ENCODE measurements at regions not wholly inside any gene's neighbourhood (a gene's known extent, or its start where the extent isn't known, plus 50 kb on each side); places are given as distances from the start of the nearest gene placed in this dataset.

GRCh38 chr3:69605867-69606266 lies 133.4 kb upstream of the MITF start:
- Histone ChIP-seq H3K9me1 (ENCODE audit: control insufficient read depth, insufficient read depth, low read length) (no peaks in the 10 kb centered on the region), H3K27me3 (ENCODE audit: control insufficient read depth in 2 of 2, insufficient read depth in 2 of 2, low read length in 2 of 2) (no peaks in the 10 kb centered on the region), H3K9me3 (replicated peaks; ENCODE audit: control insufficient read depth, insufficient read depth, low read depth, low read length) (no peaks in the 10 kb centered on the region), H3K9ac (ENCODE audit: insufficient read depth in 1 of 2, low read depth in 2 of 2, low read length in 2 of 2) (no peak overlapping the region), H3K79me2 (ENCODE audit: control insufficient read depth, insufficient read depth, low read length) (no peaks in the 10 kb centered on the region), H3K4me1 (replicated peaks in 1 of 2; ENCODE audit: control insufficient read depth in 2 of 2, insufficient read depth in 2 of 2, low read length in 2 of 2) (no peaks in the 10 kb centered on the region), H2AFZ (ENCODE audit: low read depth, low read length) (no peak overlapping the region), H4K20me1 (replicated peaks; ENCODE audit: control insufficient read depth, insufficient read depth, low read length) (no peaks in the 10 kb centered on the region), H3K4me2 (ENCODE audit: insufficient read depth, low read length) (no peak overlapping the region), H3K27ac (ENCODE audit: extremely low read depth, low read depth, low read length) (no peak overlapping the region), H3K4me3 (no peak overlapping the region), H3K36me3 (ENCODE audit: control insufficient read depth, insufficient read depth, low read length) (no peaks in the 10 kb centered on the region)
- ChIA-PET CTCF (ENCODE audit: low intra/inter-chr PET ratio) (no interaction called here), POLR2A (no interaction called here)
- in situ Hi-C loops (cut with MboI) = no loop called here
- WGBS (ENCODE audit: insufficient coverage, low coverage, missing lambda C conversion rate) = 3% methylated on average over 4 of the region's 4 CpGs
- intact Hi-C loops (cut with micrococcal nuclease) = no loop called here
- no peak for ATAC-seq
- DNase-seq (ENCODE audit: extremely low read depth in 1 of 4, low spot score in 3 of 4) = no peak
- FAIRE-seq = no peak
- no TSS peak for BruUV-seq (replicated peaks)
- no peak for TF ChIP-seq SIN3A (IDR thresholded peaks at IDR 0.05; ENCODE audit: borderline replicate concordance in 2 of 2, control insufficient read depth in 1 of 2, low read depth in 2 of 2, low read length in 2 of 2)
- no peak for TF ChIP-seq CTCF (IDR thresholded peaks at IDR 0.05 in 2 of 3, conservative IDR thresholded peaks at IDR 0.05 in 1 of 3; ENCODE audit: insufficient read depth in 2 of 3, low read depth in 1 of 3, low read length in 3 of 3)
- no peak for TF ChIP-seq DNMT1 (IDR thresholded peaks at IDR 0.05)
- TF ChIP-seq ZNF354B (CRISPR knock-in tag; IDR thresholded peaks at IDR 0.05) = no peak
- TF ChIP-seq CAMTA2 (CRISPR knock-in tag; conservative IDR thresholded peaks at IDR 0.05) = no peak
- no peak for TF ChIP-seq PTRF (tag; IDR thresholded peaks at IDR 0.05)
- TF ChIP-seq IFI16 (CRISPR knock-in tag; IDR thresholded peaks at IDR 0.05) = no peak
- TF ChIP-seq GTF2F1 (IDR thresholded peaks at IDR 0.05; ENCODE audit: low read depth, low read length) = no peak
- TF ChIP-seq, protein P1, sequence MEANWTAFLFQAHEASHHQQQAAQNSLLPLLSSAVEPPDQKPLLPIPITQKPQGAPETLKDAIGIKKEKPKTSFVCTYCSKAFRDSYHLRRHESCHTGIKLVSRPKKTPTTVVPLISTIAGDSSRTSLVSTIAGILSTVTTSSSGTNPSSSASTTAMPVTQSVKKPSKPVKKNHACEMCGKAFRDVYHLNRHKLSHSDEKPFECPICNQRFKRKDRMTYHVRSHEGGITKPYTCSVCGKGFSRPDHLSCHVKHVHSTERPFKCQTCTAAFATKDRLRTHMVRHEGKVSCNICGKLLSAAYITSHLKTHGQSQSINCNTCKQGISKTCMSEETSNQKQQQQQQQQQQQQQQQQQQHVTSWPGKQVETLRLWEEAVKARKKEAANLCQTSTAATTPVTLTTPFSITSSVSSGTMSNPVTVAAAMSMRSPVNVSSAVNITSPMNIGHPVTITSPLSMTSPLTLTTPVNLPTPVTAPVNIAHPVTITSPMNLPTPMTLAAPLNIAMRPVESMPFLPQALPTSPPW (CRISPR knock-in tag; IDR thresholded peaks at IDR 0.05) = no peak
- no peak for TF ChIP-seq ZNF778 (CRISPR knock-in tag; IDR thresholded peaks at IDR 0.05)
- no peak for TF ChIP-seq ZBTB1 (CRISPR knock-in tag; IDR thresholded peaks at IDR 0.05; ENCODE audit: borderline replicate concordance, low read depth)
- no peak for TF ChIP-seq ZBTB8A (IDR thresholded peaks at IDR 0.05; ENCODE audit: partially characterized antibody)
- no peak for TF ChIP-seq XRCC5 (IDR thresholded peaks at IDR 0.05; ENCODE audit: low read depth, low read length)
